ENCODE measurements at regions not wholly inside any gene's neighbourhood (a gene's known extent, or its start where the extent isn't known, plus 50 kb on each side); places are given as distances from the start of the nearest gene placed in this dataset.

DNA sequence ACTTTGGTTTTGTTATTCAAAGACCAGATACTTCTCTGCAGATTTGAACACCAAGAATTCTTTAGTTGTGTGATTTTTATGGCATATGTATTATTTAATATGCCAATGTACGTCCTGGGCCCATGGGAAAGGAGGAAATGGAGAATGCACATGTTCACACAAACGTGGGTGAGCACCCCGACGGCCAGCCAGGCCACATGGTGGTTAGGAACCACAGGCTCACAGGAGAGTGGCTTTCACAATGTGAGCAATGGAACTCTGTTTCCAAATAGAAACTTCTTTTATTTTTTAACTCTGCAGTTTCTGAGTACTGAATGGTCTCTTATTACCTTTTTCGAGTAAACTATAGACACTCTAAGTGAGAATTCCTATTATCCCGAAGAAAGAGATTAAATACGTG is 58.0 kb upstream of the UNC5C start:
- TF ChIP-seq EZH2 (IDR thresholded peaks at IDR 0.05; ENCODE audit: borderline replicate concordance, low read depth, low read length, severe bottlenecking) (no peak), POLR2AphosphoS5 (IDR thresholded peaks at IDR 0.05; ENCODE audit: insufficient read depth, low read depth, low read length) (no peak), CTCF (IDR thresholded peaks at IDR 0.05; ENCODE audit: extremely low read depth in 1 of 2, insufficient read depth in 1 of 2, low read depth in 1 of 2, low read length in 2 of 2) (no peak), POLR2A (IDR thresholded peaks at IDR 0.05; ENCODE audit: low read depth, low read length) (no peak), JUN (IDR thresholded peaks at IDR 0.05; ENCODE audit: borderline replicate concordance, insufficient read depth, insufficient read length, low read depth) (no peak), FOS (IDR thresholded peaks at IDR 0.05; ENCODE audit: borderline replicate concordance, insufficient read depth, low read length) (no peak), MYC (IDR thresholded peaks at IDR 0.05; ENCODE audit: low read depth, low read length) (no peak), GATA2 (IDR thresholded peaks at IDR 0.05; ENCODE audit: insufficient read depth, insufficient read length, low read depth, low read length) (no peak)
- TF ChIP-seq, protein P1, sequence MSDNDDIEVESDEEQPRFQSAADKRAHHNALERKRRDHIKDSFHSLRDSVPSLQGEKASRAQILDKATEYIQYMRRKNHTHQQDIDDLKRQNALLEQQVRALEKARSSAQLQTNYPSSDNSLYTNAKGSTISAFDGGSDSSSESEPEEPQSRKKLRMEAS (IDR thresholded peaks at IDR 0.05; ENCODE audit: insufficient read depth, insufficient read length): no peak

Measured in endothelial cell of umbilical vein (primary cell).